NCI-H446 (cell line): ENCODE measurements at regions not wholly inside any gene's neighbourhood (a gene's known extent, or its start where the extent isn't known, plus 50 kb on each side); places are given as distances from the start of the nearest gene placed in this dataset.

ENCODE experiments used
- DNase-seq, 2 experiments: peaks; one replicate each; lab custom pipeline; 2025; lab: John Stamatoyannopoulos, UW

DNA sequence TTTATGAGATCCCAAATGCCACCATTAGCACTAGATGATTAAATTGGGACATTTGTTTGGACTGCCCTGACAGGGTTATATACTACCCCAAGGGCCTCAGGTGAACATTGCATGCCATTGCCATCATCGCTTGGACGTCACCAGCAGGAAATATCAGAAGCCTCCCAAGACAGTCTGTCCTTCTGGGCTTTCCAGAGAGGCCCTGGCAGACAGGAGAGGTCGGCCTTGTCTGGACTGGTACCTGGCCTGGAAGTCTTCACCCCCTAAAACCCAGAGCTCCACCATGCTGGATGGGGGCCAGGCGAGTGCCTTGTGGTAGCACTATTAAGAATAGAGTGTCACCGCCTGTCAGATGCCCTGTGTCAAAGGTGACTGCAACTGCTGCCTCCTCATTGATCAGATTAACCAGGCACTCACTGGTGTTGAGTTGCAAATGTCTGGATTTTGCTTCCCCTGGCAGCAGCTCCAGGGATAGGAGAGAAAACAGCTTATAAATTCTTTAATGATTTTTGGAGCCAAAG lies 324.1 kb upstream of the RASGRP1 start:
- no peak for DNase-seq

DNA sequence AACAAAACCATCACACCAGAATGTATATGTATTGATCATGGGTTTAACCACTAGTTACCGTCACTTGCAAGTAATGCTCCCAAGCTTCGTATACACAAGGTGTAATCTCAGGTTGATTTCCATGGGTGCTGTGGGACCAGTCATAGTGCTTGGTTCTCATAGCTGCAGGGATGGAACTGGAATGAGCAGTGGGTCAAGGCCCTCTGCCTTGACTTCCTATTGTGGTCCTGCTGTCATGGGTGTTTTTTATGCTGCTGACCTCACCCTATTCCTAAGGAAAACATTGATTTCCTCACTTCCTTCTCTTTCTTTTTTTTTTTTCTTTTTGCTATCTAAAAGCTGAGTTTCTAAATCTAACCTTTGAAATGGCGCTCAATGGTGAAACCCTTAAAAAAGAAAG lies 325.6 kb upstream of the RASGRP1 start:
- no peak for DNase-seq

- DNase-seq: no peak
Observed at GRCh38 chr15:38893925-38894242, 329.3 kb upstream of the RASGRP1 start.

- no peak for DNase-seq
Observed at GRCh38 chr15:38894243-38894948, 329.8 kb upstream of the RASGRP1 start.

DNA sequence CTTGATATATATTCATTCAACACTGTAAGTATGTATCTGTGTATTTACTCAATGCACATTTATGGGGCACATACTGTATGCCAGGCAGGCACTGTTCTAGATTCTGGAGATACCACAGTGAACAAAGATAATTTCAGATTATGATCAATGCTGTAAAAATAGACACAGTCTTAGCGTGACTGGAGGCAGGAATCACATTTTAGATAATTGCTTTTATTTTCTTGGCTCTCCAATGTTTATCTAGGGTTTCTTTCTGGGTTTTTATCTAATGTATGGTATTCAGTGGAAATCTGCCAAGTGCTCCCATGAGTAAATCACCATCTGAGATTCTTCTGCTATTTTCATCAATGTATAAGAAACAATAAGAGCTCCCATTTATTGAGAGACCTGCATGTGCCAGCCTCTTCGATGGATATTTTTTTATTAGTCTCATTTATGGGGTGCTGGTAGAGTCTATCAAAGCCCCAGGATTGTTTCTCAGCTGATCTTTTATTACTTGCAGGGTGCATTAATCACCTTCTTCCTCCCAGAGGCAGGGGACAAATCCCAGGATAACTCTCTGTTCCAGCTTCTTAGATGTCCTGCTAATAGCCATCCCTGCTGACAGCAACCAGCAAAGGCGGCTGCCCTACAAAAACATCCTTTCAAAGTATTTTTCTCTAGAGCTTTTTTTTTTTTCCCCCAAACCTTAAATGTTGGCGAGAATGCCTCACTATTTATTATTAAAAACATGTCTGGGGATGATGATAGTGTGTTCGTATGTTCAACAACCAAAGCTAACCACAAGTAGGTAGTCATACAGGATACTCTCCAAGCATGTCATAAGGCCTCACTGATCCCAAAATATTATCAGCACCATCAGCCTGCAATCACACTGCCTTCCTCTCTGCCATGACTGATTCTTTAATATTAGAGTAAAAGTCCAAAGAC lies 331.0 kb upstream of the RASGRP1 start:
- no peak for DNase-seq

GRCh38 chr15:38896647-38897046 lies 332.0 kb upstream of the RASGRP1 start:
- DNase-seq: no peak

GRCh38 chr15:38897551-38897950 lies 332.9 kb upstream of the RASGRP1 start:
- DNase-seq: no peak

GRCh38 chr15:38898236-38898635 lies 333.6 kb upstream of the RASGRP1 start:
- no peak for DNase-seq

DNA sequence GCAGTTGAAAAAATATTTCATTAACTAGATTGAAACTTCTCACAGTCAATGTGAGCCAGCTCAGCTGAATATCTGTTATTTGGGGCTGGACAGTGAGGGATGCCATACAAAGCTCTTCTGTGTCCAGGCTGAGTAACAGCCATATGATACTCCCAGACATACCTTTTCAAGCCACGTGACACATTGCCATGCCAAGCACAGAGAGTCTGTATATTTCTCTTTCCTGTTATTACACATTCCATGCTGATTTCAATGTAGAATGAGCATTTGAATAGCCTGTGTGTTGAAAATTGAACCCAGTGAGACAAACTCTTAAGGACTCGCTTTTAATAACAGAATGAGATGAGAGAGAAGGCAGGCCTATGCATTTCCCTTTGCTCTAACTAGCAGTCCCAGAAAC lies 334.7 kb upstream of the RASGRP1 start:
- no peak for DNase-seq

DNA sequence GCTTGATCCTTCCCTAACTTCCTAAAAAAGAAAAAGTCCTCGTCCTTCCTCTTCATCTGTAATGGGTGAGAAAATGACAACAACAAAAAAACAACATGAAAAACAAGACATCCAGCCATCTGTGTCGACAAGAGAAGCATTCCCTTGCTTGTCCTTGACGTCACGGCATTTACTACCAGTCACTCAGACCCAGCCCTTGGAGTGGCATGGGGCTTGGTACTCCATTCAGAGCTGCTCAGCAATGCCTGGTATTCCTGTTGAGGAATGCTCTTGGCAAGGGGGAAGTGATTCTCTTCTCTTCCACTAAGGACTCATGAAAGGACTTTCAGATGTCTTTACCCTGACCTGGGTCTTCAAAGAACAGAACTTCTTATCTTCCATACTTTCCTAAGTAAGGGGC lies 339.7 kb upstream of the RASGRP1 start:
- DNase-seq: no peak

GRCh38 chr15:38905632-38906031 lies 341.0 kb upstream of the RASGRP1 start:
- DNase-seq: no peak

DNA sequence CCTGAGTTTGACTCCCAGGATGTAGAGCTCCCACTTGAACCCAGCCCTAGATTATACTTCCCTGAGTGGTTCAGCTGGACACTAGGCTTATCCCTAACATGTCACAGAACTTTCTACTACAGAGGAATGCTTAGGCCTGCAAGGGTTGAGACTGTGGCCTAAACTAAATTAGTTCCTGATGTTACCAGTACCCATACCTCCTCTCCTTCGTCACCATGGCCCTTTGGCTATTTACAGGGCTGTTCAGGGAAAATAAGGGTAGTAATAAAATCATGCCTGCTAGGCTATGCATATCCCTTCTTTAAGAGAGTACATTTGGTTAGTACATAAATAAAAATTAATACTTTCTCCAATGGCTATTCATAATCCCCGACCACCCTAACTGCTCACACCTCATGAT lies 356.4 kb upstream of the RASGRP1 start:
- no peak for DNase-seq

DNA sequence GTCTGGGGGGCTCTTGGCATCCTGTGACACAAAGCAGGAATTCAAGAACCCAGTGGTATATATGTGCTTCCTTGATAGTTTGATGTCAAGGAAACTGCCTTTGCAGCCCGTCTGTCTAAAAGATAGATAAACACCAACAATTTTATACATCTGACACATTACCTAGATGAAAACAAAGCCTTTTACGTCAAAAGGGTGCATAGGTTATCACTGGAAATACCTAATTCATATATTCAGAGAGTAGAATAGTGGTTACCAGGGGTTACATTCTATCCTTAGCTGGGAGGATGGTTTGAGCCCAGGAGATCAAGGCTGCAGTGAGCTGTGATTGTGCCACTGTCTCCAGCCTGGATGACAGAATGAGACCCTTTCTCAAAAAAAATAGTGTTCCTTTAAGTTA lies 356.9 kb upstream of the RASGRP1 start:
- DNase-seq: no peak

GRCh38 chr15:38928431-38928830 lies 363.8 kb upstream of the RASGRP1 start:
- no peak for DNase-seq

DNA sequence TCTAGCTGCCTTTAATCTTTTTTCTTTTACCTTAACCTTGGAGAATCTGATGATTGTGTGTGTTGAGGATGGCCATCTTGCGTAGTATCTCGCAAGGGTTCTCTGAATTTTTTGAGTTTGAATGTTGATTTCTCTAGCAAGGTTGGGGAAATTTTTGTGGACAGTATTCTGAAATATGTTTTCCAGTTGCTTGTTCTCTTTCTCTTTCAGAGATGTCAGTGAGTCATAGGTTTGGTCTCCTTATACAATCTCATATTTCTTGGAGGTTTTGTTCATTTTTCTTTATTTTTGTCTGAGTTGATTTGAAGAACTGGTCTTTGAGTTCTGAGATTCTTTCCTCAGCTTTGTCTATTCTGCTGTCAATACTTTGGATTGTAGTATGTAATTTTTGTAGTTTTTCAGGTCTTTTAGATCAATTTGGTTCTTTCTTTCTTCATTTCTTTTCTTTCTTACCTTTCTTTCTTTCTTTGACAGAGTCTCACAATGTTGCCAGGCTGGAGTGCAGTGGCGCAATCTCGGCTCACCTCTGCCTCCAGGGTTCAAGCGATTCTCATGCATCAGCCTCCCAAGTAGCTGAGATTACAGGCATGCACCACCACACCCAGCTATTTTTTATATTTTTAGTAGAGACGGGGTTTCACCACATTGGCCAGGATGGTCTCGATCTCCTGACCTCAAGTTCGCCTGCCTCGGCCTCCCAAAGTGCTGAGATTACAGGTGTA lies 366.4 kb upstream of the RASGRP1 start:
- DNase-seq: no peak

DNA sequence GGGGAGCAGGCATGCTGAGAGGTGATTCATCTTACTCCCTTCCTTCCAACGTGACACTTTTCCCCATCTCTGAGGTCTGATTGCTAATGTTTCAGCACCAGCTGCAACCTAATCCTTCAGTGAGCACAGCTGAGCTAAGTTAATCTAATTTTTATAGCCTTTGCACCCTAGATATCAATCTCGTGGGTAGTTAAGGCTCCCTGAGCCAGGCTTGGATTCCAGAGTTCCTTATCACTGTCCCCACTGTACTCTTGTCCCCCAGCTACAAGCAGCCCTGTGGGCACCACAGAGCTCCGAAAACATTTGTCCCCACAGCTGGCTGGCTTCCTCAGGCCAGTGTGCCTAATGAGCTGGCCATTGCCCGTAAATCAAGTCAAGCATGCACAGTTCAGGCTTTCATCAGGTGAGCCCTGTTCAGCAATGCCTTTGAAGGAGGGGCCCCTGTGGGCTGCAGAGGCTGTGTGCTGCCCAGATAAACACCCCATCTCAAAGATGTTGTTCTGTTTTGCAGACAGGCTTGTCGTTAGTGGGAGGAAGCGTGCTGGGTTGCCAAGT lies 376.9 kb upstream of the RASGRP1 start:
- no peak for DNase-seq

DNA sequence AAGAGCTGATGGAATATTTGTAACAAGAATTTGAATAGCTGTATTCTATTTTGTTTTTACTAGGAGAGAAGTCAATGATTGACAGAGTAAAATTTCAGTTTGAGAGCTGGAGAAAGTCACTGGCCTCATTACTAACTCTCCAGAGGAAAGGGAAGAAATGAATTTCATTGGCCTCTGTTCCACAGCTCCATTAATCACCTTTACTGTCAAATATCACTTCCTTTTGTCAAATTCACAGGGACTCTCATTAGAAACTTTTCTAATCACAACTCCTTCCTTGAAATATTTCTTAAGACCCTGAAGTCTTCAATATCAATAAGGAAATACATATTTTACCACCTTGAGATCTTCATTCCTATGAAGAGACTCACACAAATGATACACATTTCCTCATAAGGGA lies 379.9 kb upstream of the RASGRP1 start:
- DNase-seq: no peak

DNA sequence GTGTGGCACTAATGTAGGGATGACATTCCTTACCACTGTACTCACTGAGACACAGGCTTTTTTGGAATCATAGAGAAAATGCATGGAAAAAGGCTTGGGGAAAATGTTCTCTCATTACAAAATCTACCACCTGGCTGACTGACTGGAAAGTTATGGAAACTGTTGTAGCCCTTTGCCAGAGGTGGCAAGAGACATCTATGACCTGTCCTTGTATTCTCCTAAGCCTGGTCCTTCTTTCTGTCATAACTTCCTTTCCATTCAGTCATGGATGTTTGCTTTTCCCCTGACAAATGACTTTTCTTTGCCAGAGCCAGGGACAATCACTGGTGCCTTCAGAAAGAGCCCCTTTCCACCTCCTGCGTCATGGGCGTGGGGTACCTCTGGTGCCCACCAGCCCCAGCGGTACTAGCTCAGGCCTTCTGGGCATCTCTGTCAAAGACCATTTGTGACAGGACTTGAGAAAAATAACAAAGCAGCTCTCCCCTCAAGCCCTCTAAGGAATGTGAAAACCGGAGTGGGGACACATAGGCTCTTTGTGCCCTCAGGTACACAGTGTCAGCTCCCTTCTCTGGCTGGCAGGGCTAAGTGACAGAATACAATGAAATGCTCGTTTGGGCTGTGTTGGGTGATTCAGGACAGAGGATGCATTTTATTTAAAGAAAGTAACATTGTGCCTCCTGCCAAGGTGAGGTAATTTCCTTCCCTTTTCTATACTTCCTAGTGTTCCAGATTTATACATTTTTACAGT lies 381.1 kb upstream of the RASGRP1 start:
- no peak for DNase-seq

GRCh38 chr15:38954090-38954489 lies 389.5 kb upstream of the RASGRP1 start:
- DNase-seq: no peak

- DNase-seq: no peak
Observed at GRCh38 chr15:38961456-38961855, 396.8 kb upstream of the RASGRP1 start.

DNA sequence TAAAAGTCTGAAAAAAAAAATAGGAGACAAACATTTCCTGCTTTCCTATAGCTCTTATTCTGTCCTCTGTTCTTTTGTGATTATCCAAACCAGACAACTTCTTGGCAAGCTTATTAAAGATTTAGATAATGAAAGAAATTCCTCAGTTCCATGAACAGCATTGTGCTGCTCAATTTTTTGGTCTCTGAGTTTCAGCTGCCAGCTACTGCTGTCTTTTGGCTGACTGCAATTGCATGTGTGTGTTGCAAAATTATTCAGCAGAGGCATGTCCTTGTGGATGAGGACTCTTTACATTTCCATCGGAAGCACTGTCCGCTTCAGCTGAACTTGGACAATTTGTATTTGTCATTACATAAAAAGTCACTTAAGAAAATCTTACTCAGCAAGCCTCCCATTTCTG lies 397.3 kb upstream of the RASGRP1 start:
- DNase-seq: peak in 1 of 2 experiments; percentile 29

- DNase-seq: no peak
Observed at GRCh38 chr15:38972831-38973230, 408.2 kb upstream of the RASGRP1 start.
